NCI-H446 (cell line): ENCODE measurements at regions not wholly inside any gene's neighbourhood (a gene's known extent, or its start where the extent isn't known, plus 50 kb on each side); places are given as distances from the start of the nearest gene placed in this dataset.

Experiments
- DNase-seq, 2 experiments: peaks; one replicate each; lab custom pipeline; 2025; lab: John Stamatoyannopoulos, UW

- DNase-seq: no peak
These were observed 139.6 kb upstream of the FAM20A start for GRCh38 chr17:68740555-68741447.

GRCh38 chr17:68737761-68738443 is 136.7 kb upstream of the FAM20A start:
- DNase-seq: no peak

- DNase-seq: no peak
These were observed 133.8 kb upstream of the FAM20A start for GRCh38 chr17:68734931-68735330.

GRCh38 chr17:68734187-68734900 is 133.2 kb upstream of the FAM20A start:
- DNase-seq: no peak

GRCh38 chr17:68733241-68734176 is 132.3 kb upstream of the FAM20A start:
- no peak for DNase-seq

GRCh38 chr17:68732301-68732749 is 131.2 kb upstream of the FAM20A start:
- no peak for DNase-seq

- DNase-seq: no peak
These were observed 130.3 kb upstream of the FAM20A start for GRCh38 chr17:68731465-68731864.

- DNase-seq: peak; percentile 36 to 48
These were observed 118.3 kb upstream of the FAM20A start for GRCh38 chr17:68719431-68719830.

- DNase-seq: no peak
These were observed 117.8 kb upstream of the FAM20A start for GRCh38 chr17:68718926-68719325.

- no peak for DNase-seq
These were observed 117.3 kb upstream of the FAM20A start for GRCh38 chr17:68718465-68718864.

- no peak for DNase-seq
These were observed 113.5 kb upstream of the FAM20A start for GRCh38 chr17:68714676-68715075.

- no peak for DNase-seq
These were observed 110.7 kb upstream of the FAM20A start for GRCh38 chr17:68711858-68712257.

- DNase-seq: no peak
These were observed 109.8 kb upstream of the FAM20A start for GRCh38 chr17:68710976-68711375.

GRCh38 chr17:68710035-68710780 is 109.0 kb upstream of the FAM20A start:
- DNase-seq: no peak

- DNase-seq: no peak
These were observed 108.3 kb upstream of the FAM20A start for GRCh38 chr17:68709461-68709860.

- DNase-seq: no peak
These were observed 105.9 kb upstream of the FAM20A start for GRCh38 chr17:68707031-68707430.

- no peak for DNase-seq
These were observed 105.3 kb upstream of the FAM20A start for GRCh38 chr17:68706356-68706920.

GRCh38 chr17:68705714-68706076 is 104.5 kb upstream of the FAM20A start:
- no peak for DNase-seq

- DNase-seq: no peak
These were observed 103.9 kb upstream of the FAM20A start for GRCh38 chr17:68704871-68705713.

- DNase-seq: no peak
These were observed 99.9 kb upstream of the FAM20A start for GRCh38 chr17:68701046-68701445.
